Breast epithelium (tissue), 4 donors: ENCODE measurements at regions not wholly inside any gene's neighbourhood (a gene's known extent, or its start where the extent isn't known, plus 50 kb on each side); places are given as distances from the start of the nearest gene placed in this dataset.

Source experiments
- DNase-seq, 2 donors: peaks; one replicate each; pipeline ENCODE4 v3.0.0-alpha.2; 2019; ENCODE audit warnings: low spot score in 2 of 2
- H3K27ac ChIP-seq, 2 donors: fragments of 200-600 bp; sonication (generic) in 1 of 2; one replicate each; pipeline ENCODE4 v1.5.1; 2016 to 2019; ENCODE audit warnings: mild to moderate bottlenecking in 1 of 2
- H3K27me3 ChIP-seq, 2 donors: fragments of 200-600 bp; sonication (generic) in 1 of 2; one replicate each; pipeline versions ENCODE4 v1.5.1 to v1.6.0; 2017 to 2019; ENCODE audit warnings: control low read depth in 1 of 2, mild to moderate bottlenecking in 1 of 2
- H3K36me3 ChIP-seq: fragments of 200-600 bp; one replicate; pipeline ENCODE4 v1.5.1; 2019
- H3K4me1 ChIP-seq, 2 donors: fragments of 200-600 bp; sonication (generic); one replicate each; pipeline ENCODE4 v1.5.1; 2016 to 2019; ENCODE audit warnings: control low read depth in 1 of 2
- H3K4me3 ChIP-seq, 3 donors: fragments of 200-600 bp; sonication (generic); 1 replicate in 2 of 3; 2 replicates in 1 of 3; pipeline ENCODE4 v1.5.1; 2016 to 2019; ENCODE audit warnings: mild to moderate bottlenecking in 3 of 3, moderate library complexity in 2 of 3
- H3K9me3 ChIP-seq, 2 donors: fragments of 200-600 bp; sonication (generic) in 1 of 2; one replicate each; pipeline ENCODE4 v1.5.1; 2016 to 2019; ENCODE audit warnings: control low read depth in 1 of 2
- CTCF ChIP-seq, 3 donors: fragments of 450-650 bp; IDR thresholded peaks; one replicate each; pipeline ENCODE4 v1.5.1; 2016 to 2017; ENCODE audit warnings: antibody characterized with exemption in 3 of 3, mild to moderate bottlenecking in 3 of 3, moderate library complexity in 3 of 3
- POLR2A ChIP-seq: fragments of 450-650 bp; IDR thresholded peaks from one replicate; pipeline ENCODE4 v1.6.1; 2016; ENCODE audit warnings: antibody characterized with exemption, mild to moderate bottlenecking, moderate library complexity
- POLR2AphosphoS5 ChIP-seq, 3 donors: sonication (generic); formaldehyde crosslinking; IDR thresholded peaks; one replicate each; pipeline ENCODE4 v1.6.1; 2017; ENCODE audit warnings: antibody characterized with exemption in 3 of 3
- intact Hi-C: fragments of 100-400 bp; cut with DNase I; formaldehyde crosslinking; loops from one replicate; pipeline ENCODE4 v1.15.1; 2023; ENCODE audit warnings: low total_unique reads

GRCh38 chr3:116767726-116768125, 58.1 kb downstream of the TUSC7 start:
- no peak for DNase-seq
- H3K9me3 ChIP-seq: no peaks in the 10 kb centered on the region
- H3K4me1 ChIP-seq: no peaks in the 10 kb centered on the region
- H3K27ac ChIP-seq: no peak overlapping the region
- H3K36me3 ChIP-seq: no peaks in the 10 kb centered on the region
- intact Hi-C loops: no loop called here
- no peaks in the 10 kb centered on the region for H3K27me3 ChIP-seq
- H3K4me3 ChIP-seq: no peak overlapping the region
- no peak for TF ChIP-seq POLR2AphosphoS5 (IDR thresholded peaks at IDR 0.05)
- TF ChIP-seq CTCF (IDR thresholded peaks at IDR 0.05): no peak
- TF ChIP-seq POLR2A: no peak

- Histone ChIP-seq H3K36me3 (no peaks in the 10 kb centered on the region), H3K27me3 (no peaks in the 10 kb centered on the region), H3K4me3 (no peak overlapping the region), H3K27ac (no peak overlapping the region), H3K4me1 (no peaks in the 10 kb centered on the region), H3K9me3 (no peaks in the 10 kb centered on the region)
- intact Hi-C loops: no loop called here
- peak; percentile 22 to 53 for DNase-seq
- peak; percentile 14 to 71 (median 53) for TF ChIP-seq CTCF (IDR thresholded peaks at IDR 0.05)
- no peak for TF ChIP-seq POLR2AphosphoS5 (IDR thresholded peaks at IDR 0.05)
Measured at GRCh38 chr3:116770815-116771450, 61.4 kb downstream of the TUSC7 start.

GRCh38 chr3:116776880-116777785, 67.6 kb downstream of the TUSC7 start:
- intact Hi-C loops: no loop called here
- no peaks in the 10 kb centered on the region for H3K4me1 ChIP-seq
- no peak for TF ChIP-seq POLR2A
- no peak for TF ChIP-seq POLR2AphosphoS5 (IDR thresholded peaks at IDR 0.05)
- no peaks in the 10 kb centered on the region for H3K36me3 ChIP-seq
- no peak overlapping the region for H3K4me3 ChIP-seq
- no peak overlapping the region for H3K27ac ChIP-seq
- DNase-seq: no peak
- no peaks in the 10 kb centered on the region for H3K9me3 ChIP-seq
- no peaks in the 10 kb centered on the region for H3K27me3 ChIP-seq

GRCh38 chr3:116785226-116785625, 75.6 kb downstream of the TUSC7 start:
- Histone ChIP-seq H3K36me3 (no peaks in the 10 kb centered on the region), H3K9me3 (no peaks in the 10 kb centered on the region), H3K4me3 (no peak overlapping the region), H3K27ac (no peak overlapping the region), H3K27me3 (peaks cover 0 to 5% of the 10 kb centered on the region in 2 donors), H3K4me1 (no peaks in the 10 kb centered on the region)
- TF ChIP-seq POLR2A (no peak), CTCF (IDR thresholded peaks at IDR 0.05) (no peak), POLR2AphosphoS5 (IDR thresholded peaks at IDR 0.05) (no peak)
- intact Hi-C loops: no loop called here
- no peak for DNase-seq

GRCh38 chr3:116802651-116803050, 93.1 kb downstream of the TUSC7 start:
- H3K9me3 ChIP-seq: peaks cover 0 to 4% of the 10 kb centered on the region in 2 donors
- H3K4me1 ChIP-seq: no peaks in the 10 kb centered on the region
- H3K27ac ChIP-seq: no peak overlapping the region
- DNase-seq: no peak
- intact Hi-C loops: no loop called here
- H3K4me3 ChIP-seq: no peak overlapping the region
- TF ChIP-seq POLR2AphosphoS5 (IDR thresholded peaks at IDR 0.05): no peak
- no peak for TF ChIP-seq CTCF (IDR thresholded peaks at IDR 0.05)
- TF ChIP-seq POLR2A: no peak
- no peaks in the 10 kb centered on the region for H3K27me3 ChIP-seq
- no peaks in the 10 kb centered on the region for H3K36me3 ChIP-seq
